ENCODE measurements at regions not wholly inside any gene's neighbourhood (a gene's known extent, or its start where the extent isn't known, plus 50 kb on each side); places are given as distances from the start of the nearest gene placed in this dataset.

- Mint-ChIP-seq H3K9me3 (peaks cover 0 to 15% (median 5%) of the 10 kb centered on the region in 5 donors), H3K27ac (no peak overlapping the region), H3K36me3 (no peaks in the 10 kb centered on the region), H3K4me1 (no peaks in the 10 kb centered on the region), H3K27me3 (no peaks in the 10 kb centered on the region), H3K4me3 (no peak overlapping the region)
- H3K4me1 ChIP-seq (ENCODE audit: insufficient read depth, low read length): no peaks in the 10 kb centered on the region
- no peaks in the 10 kb centered on the region for H3K36me3 ChIP-seq (ENCODE audit: insufficient read depth, low read length)
- H3K4me3 ChIP-seq (ENCODE audit: low read length): no peak overlapping the region
- CTCF ChIA-PET: no interaction called here
- POLR2A ChIA-PET: no interaction called here
- H3K9me3 ChIP-seq (ENCODE audit: low read length): no peaks in the 10 kb centered on the region
- no peak for DNase-seq
- H3K27ac ChIP-seq (ENCODE audit: low read depth, low read length): no peak overlapping the region
- H3K27me3 ChIP-seq (ENCODE audit: insufficient read depth, low read length, poor library complexity, severe bottlenecking): no peaks in the 10 kb centered on the region
Observed at GRCh38 chr6:23568292-23568691, 557.7 kb upstream of the NRSN1 start.

- H3K36me3 ChIP-seq (ENCODE audit: insufficient read depth, low read length): no peaks in the 10 kb centered on the region
- no peak overlapping the region for H3K4me3 Mint-ChIP-seq
Observed at GRCh38 chr6:23584134-23584763, 541.8 kb upstream of the NRSN1 start.

GRCh38 chr6:23587582-23587981 is 538.4 kb upstream of the NRSN1 start:
- peaks cover 0 to 9% (median 5%) of the 10 kb centered on the region in 5 donors for H3K9me3 Mint-ChIP-seq
- H3K4me3 ChIP-seq (ENCODE audit: low read length): no peak overlapping the region
- H3K4me1 ChIP-seq (ENCODE audit: insufficient read depth, low read length): no peaks in the 10 kb centered on the region
- H3K36me3 ChIP-seq (ENCODE audit: insufficient read depth, low read length): no peaks in the 10 kb centered on the region
- H3K27ac Mint-ChIP-seq: no peak overlapping the region
- H3K27me3 Mint-ChIP-seq: no peaks in the 10 kb centered on the region
- no peak overlapping the region for H3K4me3 Mint-ChIP-seq
- no peak overlapping the region for H3K27ac ChIP-seq (ENCODE audit: low read depth, low read length)
- no peaks in the 10 kb centered on the region for H3K4me1 Mint-ChIP-seq
- ChIA-PET CTCF (no interaction called here), POLR2A (no interaction called here)
- no peaks in the 10 kb centered on the region for H3K27me3 ChIP-seq (ENCODE audit: insufficient read depth, low read length, poor library complexity, severe bottlenecking)
- H3K36me3 Mint-ChIP-seq: no peaks in the 10 kb centered on the region
- DNase-seq: no peak
- no peaks in the 10 kb centered on the region for H3K9me3 ChIP-seq (ENCODE audit: low read length)

More at GRCh38 chr6:23584134-23584763, 541.8 kb upstream of the NRSN1 start:
- ChIA-PET CTCF (no interaction called here), POLR2A (no interaction called here)
- no peaks in the 10 kb centered on the region for H3K4me1 Mint-ChIP-seq
- Histone ChIP-seq H3K27me3 (ENCODE audit: insufficient read depth, low read length, poor library complexity, severe bottlenecking) (no peaks in the 10 kb centered on the region), H3K4me3 (ENCODE audit: low read length) (no peak overlapping the region), H3K27ac (ENCODE audit: low read depth, low read length) (no peak overlapping the region), H3K4me1 (ENCODE audit: insufficient read depth, low read length) (no peaks in the 10 kb centered on the region), H3K9me3 (ENCODE audit: low read length) (no peaks in the 10 kb centered on the region)
- no peak for DNase-seq
- H3K36me3 Mint-ChIP-seq: no peaks in the 10 kb centered on the region
- no peaks in the 10 kb centered on the region for H3K27me3 Mint-ChIP-seq
- peaks cover 0 to 6% (median 2%) of the 10 kb centered on the region in 5 donors for H3K9me3 Mint-ChIP-seq
- no peak overlapping the region for H3K27ac Mint-ChIP-seq

DNA sequence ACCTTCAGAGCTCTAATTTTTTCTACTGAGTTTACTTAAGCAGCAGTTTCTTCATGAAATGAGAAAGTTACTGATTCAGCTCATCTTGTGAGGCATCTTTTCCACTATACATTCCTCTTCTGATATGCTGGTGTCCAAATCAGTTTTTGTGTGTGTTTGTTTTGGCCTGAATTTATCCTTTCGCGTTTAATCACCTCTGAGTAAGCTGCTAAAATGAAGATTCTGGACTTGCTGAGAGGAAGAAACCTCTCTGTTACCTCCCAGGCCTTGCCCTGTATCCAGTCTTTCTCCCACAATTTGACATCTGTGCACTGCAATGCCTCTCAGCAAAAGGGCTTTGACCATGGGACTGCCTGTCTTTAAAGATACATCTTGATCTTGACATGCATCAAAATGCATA is 536.2 kb upstream of the NRSN1 start:
- H3K27ac ChIP-seq (ENCODE audit: low read depth, low read length): no peak overlapping the region
- Mint-ChIP-seq H3K4me1 (no peaks in the 10 kb centered on the region), H3K9me3 (peaks cover 2 to 14% (median 9%) of the 10 kb centered on the region in 5 donors), H3K4me3 (no peak overlapping the region), H3K27ac (no peak overlapping the region), H3K36me3 (no peaks in the 10 kb centered on the region), H3K27me3 (no peaks in the 10 kb centered on the region)
- H3K9me3 ChIP-seq (ENCODE audit: low read length): no peaks in the 10 kb centered on the region
- no peak overlapping the region for H3K4me3 ChIP-seq (ENCODE audit: low read length)
- ChIA-PET POLR2A (no interaction called here), CTCF (no interaction called here)
- no peak for DNase-seq
- H3K36me3 ChIP-seq (ENCODE audit: insufficient read depth, low read length): no peaks in the 10 kb centered on the region
- H3K4me1 ChIP-seq (ENCODE audit: insufficient read depth, low read length): no peaks in the 10 kb centered on the region
- no peaks in the 10 kb centered on the region for H3K27me3 ChIP-seq (ENCODE audit: insufficient read depth, low read length, poor library complexity, severe bottlenecking)

DNA sequence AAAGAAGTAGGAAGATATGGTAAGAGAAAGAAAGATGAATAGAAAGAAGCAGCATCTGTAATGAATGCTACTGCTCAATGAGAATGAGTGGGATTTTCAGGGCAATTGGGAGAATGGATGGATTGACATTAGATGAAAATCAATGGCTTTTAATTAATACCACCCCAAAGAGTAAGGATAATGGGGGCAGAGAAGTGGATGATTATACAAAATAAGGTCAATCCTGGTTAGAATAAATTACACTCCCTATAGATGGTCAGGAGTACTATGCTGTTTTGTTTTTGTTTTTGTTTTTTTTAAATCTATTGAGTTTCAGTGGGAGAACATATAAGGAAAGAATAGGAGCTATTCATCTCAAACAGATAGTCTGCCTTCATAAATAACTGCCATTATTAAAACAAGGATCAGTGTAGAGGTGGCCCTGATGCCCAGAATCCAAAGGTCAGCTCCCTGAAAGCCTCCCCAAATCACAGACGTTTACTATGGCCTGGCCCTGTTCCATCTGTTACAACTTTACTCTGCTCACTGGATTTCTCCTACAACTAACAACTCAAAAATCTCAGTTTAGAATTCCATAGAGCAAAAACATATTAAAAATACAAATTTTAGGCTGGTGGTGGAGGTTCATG is 535.4 kb upstream of the NRSN1 start:
- Histone ChIP-seq H3K4me1 (ENCODE audit: insufficient read depth, low read length) (no peaks in the 10 kb centered on the region), H3K9me3 (ENCODE audit: low read length) (no peaks in the 10 kb centered on the region), H3K27ac (ENCODE audit: low read depth, low read length) (no peak overlapping the region), H3K27me3 (ENCODE audit: insufficient read depth, low read length, poor library complexity, severe bottlenecking) (no peaks in the 10 kb centered on the region), H3K4me3 (ENCODE audit: low read length) (no peak overlapping the region), H3K36me3 (ENCODE audit: insufficient read depth, low read length) (no peaks in the 10 kb centered on the region)
- no peaks in the 10 kb centered on the region for H3K4me1 Mint-ChIP-seq
- DNase-seq: no peak
- CTCF ChIA-PET: no interaction called here
- no peak overlapping the region for H3K27ac Mint-ChIP-seq
- H3K4me3 Mint-ChIP-seq: no peak overlapping the region
- peaks cover 2 to 14% (median 8%) of the 10 kb centered on the region in 5 donors for H3K9me3 Mint-ChIP-seq
- POLR2A ChIA-PET: no interaction called here
- H3K36me3 Mint-ChIP-seq: no peaks in the 10 kb centered on the region
- H3K27me3 Mint-ChIP-seq: no peaks in the 10 kb centered on the region

GRCh38 chr6:23591761-23592160 is 534.3 kb upstream of the NRSN1 start:
- Mint-ChIP-seq H3K9me3 (peaks cover 2 to 14% (median 9%) of the 10 kb centered on the region in 5 donors), H3K4me3 (no peak overlapping the region), H3K27ac (no peak overlapping the region), H3K36me3 (no peaks in the 10 kb centered on the region), H3K4me1 (no peaks in the 10 kb centered on the region), H3K27me3 (no peaks in the 10 kb centered on the region)
- Histone ChIP-seq H3K9me3 (ENCODE audit: low read length) (no peaks in the 10 kb centered on the region), H3K27me3 (ENCODE audit: insufficient read depth, low read length, poor library complexity, severe bottlenecking) (no peaks in the 10 kb centered on the region), H3K4me3 (ENCODE audit: low read length) (no peak overlapping the region), H3K27ac (ENCODE audit: low read depth, low read length) (no peak overlapping the region), H3K36me3 (ENCODE audit: insufficient read depth, low read length) (no peaks in the 10 kb centered on the region), H3K4me1 (ENCODE audit: insufficient read depth, low read length) (no peaks in the 10 kb centered on the region)
- ChIA-PET CTCF (no interaction called here), POLR2A (no interaction called here)
- no peak for DNase-seq

- H3K4me1 Mint-ChIP-seq: no peaks in the 10 kb centered on the region
- ChIA-PET CTCF (no interaction called here), POLR2A (no interaction called here)
- peaks cover 5 to 11% (median 9%) of the 10 kb centered on the region in 5 donors for H3K9me3 Mint-ChIP-seq
- H3K36me3 Mint-ChIP-seq: no peaks in the 10 kb centered on the region
- H3K4me3 ChIP-seq (ENCODE audit: low read length): no peak overlapping the region
- H3K4me3 Mint-ChIP-seq: no peak overlapping the region
- no peaks in the 10 kb centered on the region for H3K4me1 ChIP-seq (ENCODE audit: insufficient read depth, low read length)
- DNase-seq: no peak
- H3K27ac ChIP-seq (ENCODE audit: low read depth, low read length): no peak overlapping the region
- no peak overlapping the region for H3K27ac Mint-ChIP-seq
- no peaks in the 10 kb centered on the region for H3K36me3 ChIP-seq (ENCODE audit: insufficient read depth, low read length)
- H3K27me3 ChIP-seq (ENCODE audit: insufficient read depth, low read length, poor library complexity, severe bottlenecking): no peaks in the 10 kb centered on the region
- H3K27me3 Mint-ChIP-seq: no peaks in the 10 kb centered on the region
- no peaks in the 10 kb centered on the region for H3K9me3 ChIP-seq (ENCODE audit: low read length)
Observed at GRCh38 chr6:23600118-23600517, 525.9 kb upstream of the NRSN1 start.

DNA sequence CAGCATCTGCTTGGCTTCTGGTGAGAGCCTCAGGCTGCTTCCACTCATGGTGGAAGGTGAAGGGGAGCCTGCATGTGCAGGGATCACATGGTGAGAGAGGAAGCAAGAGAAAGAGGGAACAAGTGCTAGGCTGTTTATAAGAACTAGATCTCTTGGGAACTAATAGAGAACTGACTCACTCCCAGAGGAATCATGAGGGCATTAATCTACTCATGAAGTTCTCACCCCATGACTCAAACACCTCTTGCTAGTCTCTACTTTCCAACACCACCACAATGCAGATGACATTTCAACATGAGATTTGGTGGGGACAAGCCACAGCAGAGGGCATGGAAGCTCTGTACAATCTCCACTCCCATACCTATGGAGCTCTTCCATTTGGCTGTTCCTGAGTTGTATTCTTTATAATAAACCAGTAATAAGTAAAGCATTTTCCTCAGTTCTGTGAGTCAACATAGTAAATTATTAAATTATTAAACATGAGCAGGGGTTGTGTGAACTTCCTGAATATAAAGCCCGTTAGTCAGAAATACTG is 524.1 kb upstream of the NRSN1 start:
- Histone ChIP-seq H3K36me3 (ENCODE audit: insufficient read depth, low read length) (no peaks in the 10 kb centered on the region), H3K9me3 (ENCODE audit: low read length) (no peaks in the 10 kb centered on the region), H3K4me1 (ENCODE audit: insufficient read depth, low read length) (no peaks in the 10 kb centered on the region), H3K27me3 (ENCODE audit: insufficient read depth, low read length, poor library complexity, severe bottlenecking) (no peaks in the 10 kb centered on the region), H3K27ac (ENCODE audit: low read depth, low read length) (no peak overlapping the region), H3K4me3 (ENCODE audit: low read length) (no peak overlapping the region)
- no peaks in the 10 kb centered on the region for H3K4me1 Mint-ChIP-seq
- CTCF ChIA-PET: no interaction called here
- DNase-seq: no peak
- no peaks in the 10 kb centered on the region for H3K36me3 Mint-ChIP-seq
- no peak overlapping the region for H3K27ac Mint-ChIP-seq
- no peaks in the 10 kb centered on the region for H3K27me3 Mint-ChIP-seq
- H3K9me3 Mint-ChIP-seq: peaks cover 3 to 18% (median 11%) of the 10 kb centered on the region in 5 donors
- POLR2A ChIA-PET: no interaction called here
- no peak overlapping the region for H3K4me3 Mint-ChIP-seq

Data from CD8-positive, alpha-beta memory T cell (primary cell).